ENCODE measurements at regions not wholly inside any gene's neighbourhood (a gene's known extent, or its start where the extent isn't known, plus 50 kb on each side); places are given as distances from the start of the nearest gene placed in this dataset.

- TF ChIP-seq, protein P1, sequence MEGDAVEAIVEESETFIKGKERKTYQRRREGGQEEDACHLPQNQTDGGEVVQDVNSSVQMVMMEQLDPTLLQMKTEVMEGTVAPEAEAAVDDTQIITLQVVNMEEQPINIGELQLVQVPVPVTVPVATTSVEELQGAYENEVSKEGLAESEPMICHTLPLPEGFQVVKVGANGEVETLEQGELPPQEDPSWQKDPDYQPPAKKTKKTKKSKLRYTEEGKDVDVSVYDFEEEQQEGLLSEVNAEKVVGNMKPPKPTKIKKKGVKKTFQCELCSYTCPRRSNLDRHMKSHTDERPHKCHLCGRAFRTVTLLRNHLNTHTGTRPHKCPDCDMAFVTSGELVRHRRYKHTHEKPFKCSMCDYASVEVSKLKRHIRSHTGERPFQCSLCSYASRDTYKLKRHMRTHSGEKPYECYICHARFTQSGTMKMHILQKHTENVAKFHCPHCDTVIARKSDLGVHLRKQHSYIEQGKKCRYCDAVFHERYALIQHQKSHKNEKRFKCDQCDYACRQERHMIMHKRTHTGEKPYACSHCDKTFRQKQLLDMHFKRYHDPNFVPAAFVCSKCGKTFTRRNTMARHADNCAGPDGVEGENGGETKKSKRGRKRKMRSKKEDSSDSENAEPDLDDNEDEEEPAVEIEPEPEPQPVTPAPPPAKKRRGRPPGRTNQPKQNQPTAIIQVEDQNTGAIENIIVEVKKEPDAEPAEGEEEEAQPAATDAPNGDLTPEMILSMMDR (IDR thresholded peaks at IDR 0.05; ENCODE audit: insufficient read depth, low read length, poor library complexity, severe bottlenecking): no peak
- TF ChIP-seq EZH2phosphoT487 (conservative IDR thresholded peaks at IDR 0.05; ENCODE audit: low read length): no peak
Measured at GRCh38 chr6:106885679-106886078, 88.8 kb downstream of the CD24 start.

Data from SU-DHL-6 (cell line).